PC-9 (cell line): ENCODE measurements at regions not wholly inside any gene's neighbourhood (a gene's known extent, or its start where the extent isn't known, plus 50 kb on each side); places are given as distances from the start of the nearest gene placed in this dataset.

Experiments used
- CTCF ChIP-seq: fragments of 200-600 bp; sonication (generic); conservative IDR thresholded peaks from 2 replicates; pipeline ENCODE4 v1.6.1; 2017; ENCODE audit warnings: mixed run types, antibody characterized with exemption, mild to moderate bottlenecking, moderate library complexity
- EZH2 ChIP-seq: fragments of 200-600 bp; sonication (generic); IDR thresholded peaks from 2 replicates; pipeline ENCODE4 v1.8.0; 2017; ENCODE audit warnings: antibody characterized with exemption, low read depth

- no peak for TF ChIP-seq CTCF
- TF ChIP-seq EZH2, result no peak
Measured at GRCh38 chrX:144586756-144587155, 660.5 kb upstream of the SPANXN1 start.
